COLO829 (cell line): ENCODE measurements at regions not wholly inside any gene's neighbourhood (a gene's known extent, or its start where the extent isn't known, plus 50 kb on each side); places are given as distances from the start of the nearest gene placed in this dataset.
"Not testable (repeated sequence)": the region's sequence is repeated elsewhere in the genome, so short reads cannot be mapped to it uniquely, and the experiment has no call there.

Experiments
- DNase-seq: peaks from one replicate; pipeline ENCODE4 v3.0.0; 2012; ENCODE audit warnings: low spot score

DNA sequence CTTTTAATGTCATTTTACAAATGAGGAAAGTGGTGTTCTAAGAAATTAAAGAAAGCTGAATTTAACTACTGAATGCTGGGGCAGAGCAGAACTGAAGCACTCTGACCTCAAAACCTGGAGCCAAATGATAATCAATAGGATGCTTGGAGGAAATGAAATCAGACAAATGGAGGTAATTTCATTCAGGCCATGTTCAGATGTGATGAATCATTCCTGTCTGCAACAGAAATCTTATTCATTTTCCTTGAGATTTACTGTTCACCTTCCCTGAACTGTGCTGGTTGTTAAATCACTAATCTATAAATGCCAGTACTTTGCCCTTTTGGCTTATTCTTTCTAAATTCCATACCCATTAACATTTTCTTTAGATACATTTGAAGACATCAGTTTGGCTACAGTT, 85.6 kb upstream of the SNX7 start:
- DNase-seq, result no peak

DNA sequence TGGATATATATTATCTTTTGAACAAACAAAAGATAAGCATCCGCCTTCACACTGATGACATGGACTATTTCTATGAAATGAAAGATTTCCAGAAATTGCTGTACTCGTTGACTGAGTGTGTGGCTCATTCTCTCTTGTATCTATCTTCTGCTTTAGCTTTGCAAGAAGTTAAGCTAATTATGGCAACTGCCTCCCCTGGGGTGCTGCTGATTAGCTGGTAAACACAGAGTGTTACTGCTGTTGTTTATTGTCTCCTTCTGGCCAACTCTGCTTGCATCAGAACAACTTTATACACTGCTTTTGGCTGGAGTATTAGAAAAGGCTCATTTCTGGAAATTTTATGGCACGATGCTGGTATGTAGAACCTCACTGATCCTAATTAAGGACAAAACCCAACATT, 95.6 kb upstream of the SNX7 start:
- no peak for DNase-seq

DNA sequence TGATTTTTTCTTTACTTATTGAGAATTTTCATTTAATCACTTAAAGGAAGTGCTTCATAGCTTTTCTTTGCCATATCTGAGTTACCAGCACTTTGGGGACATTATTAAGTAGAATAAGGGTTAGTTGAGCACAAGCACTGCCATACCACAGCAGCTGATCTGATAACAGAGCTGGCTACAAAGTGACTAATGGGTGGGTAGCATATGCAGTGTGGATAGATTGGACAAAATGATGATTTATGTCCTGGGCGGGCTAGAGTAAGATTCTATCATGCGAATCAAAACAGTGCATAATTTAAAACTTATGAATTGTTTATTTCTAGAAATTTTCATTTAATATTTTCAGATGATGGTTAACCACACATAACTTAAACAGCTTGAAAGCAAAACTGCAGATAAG, 102.2 kb upstream of the SNX7 start:
- DNase-seq, result no peak

DNA sequence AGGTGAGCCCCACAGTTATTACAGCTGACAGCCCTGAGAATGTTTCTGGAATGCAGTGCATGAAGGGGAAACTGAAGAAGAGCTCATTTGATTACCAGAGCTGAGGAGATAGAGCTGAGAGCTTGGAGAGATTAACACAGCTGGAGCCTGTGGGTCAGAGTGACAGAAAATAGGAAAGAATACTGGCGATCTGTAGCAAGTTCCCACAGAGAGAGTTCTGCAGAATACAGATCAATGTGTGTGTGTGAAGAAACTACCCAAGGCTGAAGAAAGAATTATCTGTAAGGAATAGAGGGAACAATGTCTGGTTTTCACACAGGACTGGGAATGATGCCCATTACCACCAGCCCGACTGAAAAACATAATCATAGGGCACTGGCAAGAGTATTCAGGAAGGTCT, 103.6 kb upstream of the SNX7 start:
- peak; percentile 40 for DNase-seq

DNA sequence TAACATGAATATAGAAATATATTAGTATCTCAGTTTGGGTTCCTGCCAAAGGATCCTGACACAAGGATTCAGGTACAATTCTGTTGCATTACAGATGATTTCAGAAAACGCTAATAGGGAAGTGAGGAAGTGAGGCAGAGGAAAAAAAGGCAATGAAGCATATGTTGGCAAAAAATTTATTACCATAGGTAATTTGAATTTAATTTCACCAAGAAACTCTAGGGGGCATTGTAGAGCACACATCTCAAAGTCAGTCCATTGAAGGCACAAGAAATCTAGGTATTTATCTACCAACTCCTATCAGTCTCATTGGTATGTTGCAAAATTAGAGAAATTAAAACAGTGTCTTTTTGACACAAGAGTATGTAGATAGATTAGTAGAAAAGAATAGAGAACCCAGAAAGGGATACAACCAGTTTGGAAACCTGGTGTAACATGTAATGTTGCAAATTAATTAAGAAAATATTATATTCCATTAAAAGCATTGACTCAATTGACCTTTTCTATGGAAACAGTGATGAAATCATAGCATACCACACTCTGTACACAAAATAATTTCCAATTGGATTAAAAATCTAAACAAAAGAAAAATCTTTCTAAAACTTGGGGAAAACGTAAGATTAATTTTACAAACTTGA, 104.9 kb upstream of the SNX7 start:
- DNase-seq, result peak; percentile 16

DNA sequence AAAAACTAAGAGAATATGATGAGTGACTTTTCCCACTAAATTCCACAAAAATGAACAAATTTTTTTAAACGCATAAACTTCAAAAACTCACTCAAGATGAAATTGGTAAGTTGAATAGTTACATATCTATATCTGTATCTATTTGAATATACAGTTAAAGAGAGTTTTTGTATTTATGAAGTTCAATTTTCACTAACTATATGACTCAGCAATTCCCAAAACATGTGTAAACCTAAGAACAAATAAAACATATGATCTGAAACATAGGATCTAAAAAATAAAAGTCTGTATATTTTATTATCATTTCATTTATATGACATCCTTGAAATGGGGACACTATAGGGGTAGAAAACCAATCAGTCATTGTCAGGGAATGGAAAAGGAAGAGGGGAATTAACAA, 105.7 kb upstream of the SNX7 start:
- DNase-seq, result no peak

DNA sequence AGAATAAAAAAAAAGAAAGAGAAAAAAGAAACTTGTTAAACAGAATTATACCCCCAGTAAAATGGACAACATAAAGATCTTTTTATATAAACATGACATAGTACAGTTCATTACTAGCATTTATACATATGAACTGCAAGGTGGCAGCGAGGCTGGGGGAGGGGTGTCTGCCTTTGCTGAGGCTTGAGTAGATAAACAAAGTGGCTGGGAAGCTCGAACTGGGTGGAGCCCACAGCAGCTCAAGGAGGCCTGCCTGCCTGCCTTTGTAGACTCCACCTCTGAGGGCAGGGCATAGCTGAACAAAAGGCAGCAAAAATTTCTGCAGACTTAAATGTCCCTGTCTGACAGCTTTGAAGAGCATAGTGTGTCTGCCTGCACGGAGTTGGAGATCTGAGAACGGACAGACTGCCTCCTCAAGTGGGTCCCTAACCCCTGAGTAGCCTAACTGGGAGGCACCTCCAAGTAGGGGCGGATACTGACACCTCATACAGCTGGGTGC, 108.9 kb upstream of the SNX7 start:
- not testable (repeated sequence) for DNase-seq

DNA sequence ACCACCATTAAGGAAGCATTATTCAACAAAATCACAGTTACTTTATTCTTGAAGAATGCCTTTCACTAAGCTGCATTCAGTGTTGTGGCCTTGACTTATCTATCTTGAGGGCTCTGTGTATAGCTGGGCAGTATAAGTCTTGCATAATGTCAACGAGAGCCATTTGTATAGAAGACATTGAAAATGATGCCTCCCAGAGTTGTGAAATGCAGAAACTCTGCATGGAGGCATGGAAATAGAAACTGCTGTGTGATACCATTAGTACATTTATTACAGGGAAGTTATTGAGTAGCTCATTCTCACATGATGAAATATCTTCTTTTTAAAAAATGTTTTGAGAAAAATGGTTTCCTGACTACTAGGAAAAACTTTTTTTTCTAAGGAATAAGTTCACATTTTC, 111.4 kb upstream of the SNX7 start:
- DNase-seq, result no peak

DNA sequence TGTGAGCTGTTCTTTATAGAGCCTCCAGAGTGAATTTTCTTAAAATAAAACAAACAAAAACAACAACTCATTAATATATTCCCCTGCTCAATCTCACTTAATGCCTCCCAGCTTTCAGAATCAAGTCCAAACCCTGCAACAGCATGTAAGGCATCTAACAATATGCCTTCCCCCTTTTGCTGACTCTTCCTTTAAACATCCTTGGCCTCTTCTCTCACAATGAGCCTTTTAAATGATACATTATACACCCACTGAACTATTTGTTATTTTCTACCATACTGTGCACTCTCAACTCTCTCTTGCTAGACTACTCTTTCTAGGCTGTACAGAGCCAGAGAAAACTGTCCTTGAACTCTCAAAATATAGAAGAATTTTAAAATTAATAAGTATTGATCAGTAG, 115.2 kb upstream of the SNX7 start:
- DNase-seq, result peak; percentile 2

DNA sequence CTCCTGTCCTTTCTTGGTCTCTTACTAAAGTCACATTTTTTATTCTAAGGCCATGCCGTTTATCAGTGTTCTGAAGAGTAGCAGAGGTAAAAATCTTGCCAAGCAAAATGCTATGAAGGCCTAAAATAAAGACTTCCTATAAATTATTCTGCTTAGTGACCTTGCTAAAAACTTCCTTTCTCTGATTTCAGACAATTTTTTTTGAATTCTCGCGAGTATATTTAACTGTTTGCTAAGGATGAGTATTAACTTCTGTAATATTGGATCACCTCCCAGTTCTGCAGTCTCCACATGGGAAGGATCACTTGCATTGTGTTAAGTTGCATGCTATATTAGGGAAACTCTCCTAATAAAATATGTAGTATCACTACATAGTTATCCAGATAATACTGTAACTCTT, 123.4 kb upstream of the SNX7 start:
- DNase-seq, result no peak

DNA sequence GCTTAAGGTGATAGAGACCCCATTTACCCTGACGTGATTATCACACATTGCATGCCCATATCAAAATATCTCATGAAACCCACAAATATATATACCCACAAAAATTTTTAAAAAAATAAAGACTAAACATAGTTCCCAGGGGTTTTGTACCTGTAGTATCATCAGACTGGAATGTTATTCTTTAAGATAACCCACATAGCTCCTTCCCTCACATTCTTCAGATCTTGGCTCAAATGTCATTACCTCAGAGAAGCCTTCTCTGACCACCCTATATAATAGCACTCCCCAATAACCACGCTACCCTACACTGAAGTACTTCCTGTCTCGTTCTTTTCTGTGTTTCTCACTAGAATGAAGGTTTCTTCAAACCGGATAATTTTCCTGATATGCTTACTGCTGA, 138.3 kb upstream of the SNX7 start:
- DNase-seq, result no peak

DNA sequence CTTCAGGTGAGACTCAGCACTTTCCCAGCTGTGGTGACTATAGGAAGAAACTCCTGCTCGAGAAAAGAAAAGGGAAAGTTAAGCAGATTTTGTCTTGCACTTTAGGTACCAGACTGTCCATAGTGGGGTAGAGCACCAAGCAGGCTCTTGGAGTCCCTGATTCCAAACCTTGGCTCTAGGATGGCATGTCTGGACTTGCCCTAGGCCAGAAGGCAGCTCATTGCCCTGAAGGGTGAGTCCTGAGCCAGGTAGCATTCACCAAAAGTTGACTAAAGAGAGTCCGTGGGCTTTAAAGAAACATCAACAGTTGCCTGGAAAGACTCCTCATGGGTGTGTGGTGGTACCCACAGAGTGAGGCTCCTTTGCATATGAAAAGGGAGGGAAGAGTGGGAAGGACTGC, 145.2 kb upstream of the SNX7 start:
- DNase-seq, result no peak

DNA sequence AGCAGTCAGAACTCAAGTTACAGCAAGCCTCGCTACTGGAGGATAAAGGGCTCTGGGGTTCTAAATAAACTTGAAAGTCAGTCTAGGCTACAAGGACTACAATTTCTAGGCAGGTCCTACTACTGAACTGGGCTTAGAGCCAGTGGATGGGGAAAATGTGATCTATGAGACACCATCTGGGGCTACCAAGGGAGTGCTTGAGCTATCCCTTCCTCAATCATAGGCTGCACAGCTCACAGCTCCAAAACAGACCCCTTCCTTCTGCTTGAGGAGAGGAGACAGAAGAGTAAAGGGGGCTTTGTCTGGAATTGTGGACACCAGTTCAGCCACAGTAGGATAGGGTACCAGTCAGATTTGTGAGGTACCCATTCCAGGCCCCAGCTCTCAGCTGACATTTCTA, 145.8 kb upstream of the SNX7 start:
- no peak for DNase-seq

DNA sequence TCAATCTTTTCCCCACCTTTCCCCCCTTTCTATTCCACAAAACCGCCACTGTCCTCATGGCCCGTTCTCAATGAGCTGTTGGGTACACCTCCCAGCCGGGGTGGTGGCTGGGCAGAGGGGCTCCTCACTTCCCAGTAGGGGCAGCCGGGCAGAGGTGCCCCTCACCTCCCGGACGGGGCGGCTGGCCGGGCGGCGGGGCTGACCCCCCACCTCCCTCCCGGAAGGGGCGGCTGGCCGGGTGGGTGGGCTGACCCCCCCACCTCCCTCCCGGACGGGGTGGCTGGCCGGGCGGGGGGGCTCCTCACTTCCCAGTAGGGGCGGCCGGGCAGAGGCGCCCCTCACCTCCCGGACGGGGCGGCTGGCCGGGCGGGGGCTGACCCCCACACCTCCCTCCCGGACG, 149.3 kb upstream of the SNX7 start:
- not testable (repeated sequence) for DNase-seq

DNA sequence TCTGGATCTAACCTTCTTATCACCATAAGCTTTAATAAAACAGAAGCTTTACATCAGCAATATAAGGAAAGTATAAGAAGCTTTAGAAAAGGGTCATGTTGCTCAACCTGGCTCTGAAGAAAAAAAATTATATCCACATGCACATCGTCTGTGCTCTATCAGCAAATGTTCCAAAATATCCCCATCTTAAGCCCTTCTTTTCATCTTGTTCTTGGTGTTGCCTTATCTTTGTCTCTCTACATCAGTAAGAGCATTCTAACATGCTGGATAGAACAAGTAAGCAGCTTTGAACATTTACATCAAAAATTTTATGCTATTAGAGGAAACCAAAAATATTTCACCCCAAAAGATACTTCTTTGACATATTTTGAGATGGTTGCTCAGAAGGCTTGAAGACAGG, 157.8 kb upstream of the SNX7 start:
- no peak for DNase-seq

DNA sequence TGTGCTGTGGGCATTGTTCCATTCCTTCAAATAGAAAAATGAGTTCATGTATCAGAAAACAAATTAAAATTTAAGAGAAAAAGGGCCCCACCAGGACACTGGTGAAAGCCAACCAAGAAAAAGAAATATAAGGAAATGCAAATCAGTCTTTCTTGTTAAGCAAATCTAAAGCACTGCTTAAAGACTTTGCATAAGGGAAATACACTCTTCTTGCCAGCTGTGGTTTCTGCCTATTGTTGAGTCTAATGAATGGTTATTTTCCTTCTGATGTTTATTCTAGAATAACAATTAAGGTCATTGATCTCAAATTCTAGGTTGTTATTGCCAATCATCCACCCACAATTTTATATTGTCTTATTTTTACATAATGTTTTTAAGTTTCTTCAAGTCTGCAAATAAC, 158.6 kb upstream of the SNX7 start:
- DNase-seq, result no peak

DNA sequence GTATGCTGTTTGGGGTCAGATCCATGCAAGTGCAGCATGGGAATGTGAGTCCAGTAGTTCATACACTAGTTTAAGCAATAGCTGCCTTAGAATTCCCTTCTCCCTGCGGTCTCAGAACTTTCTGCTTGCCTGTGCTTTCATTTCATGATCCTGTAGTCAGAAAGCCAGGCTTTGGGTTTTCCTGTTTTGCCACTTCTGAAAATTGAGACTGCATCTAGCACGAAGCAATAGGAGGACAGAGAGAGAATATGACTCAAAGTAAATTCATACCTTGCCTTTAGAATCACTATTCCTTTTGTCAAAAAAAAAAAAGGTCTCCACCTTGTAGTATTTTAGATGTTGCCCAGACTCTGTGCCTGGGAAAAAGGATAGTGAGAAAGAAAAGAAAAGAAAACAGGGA, 161.2 kb upstream of the SNX7 start:
- DNase-seq, result no peak

DNA sequence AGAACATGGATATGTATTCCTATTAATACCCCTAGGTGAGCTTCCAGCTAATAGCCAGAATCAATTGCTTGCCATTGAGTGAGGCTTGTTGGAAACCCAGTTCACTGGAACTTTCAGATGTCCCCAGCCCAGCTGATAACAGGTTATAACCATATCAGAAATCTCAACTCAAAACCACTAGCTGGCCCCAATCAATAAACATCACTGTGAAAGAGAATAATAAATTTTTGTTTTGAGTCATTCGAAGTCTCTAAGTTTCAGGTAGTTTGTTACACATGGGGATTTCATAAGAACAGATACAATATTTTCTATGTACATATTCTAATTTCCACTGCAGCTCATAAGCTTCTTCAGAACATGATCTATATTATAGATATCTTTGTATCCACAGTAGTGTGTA, 162.9 kb upstream of the SNX7 start:
- DNase-seq, result no peak

DNA sequence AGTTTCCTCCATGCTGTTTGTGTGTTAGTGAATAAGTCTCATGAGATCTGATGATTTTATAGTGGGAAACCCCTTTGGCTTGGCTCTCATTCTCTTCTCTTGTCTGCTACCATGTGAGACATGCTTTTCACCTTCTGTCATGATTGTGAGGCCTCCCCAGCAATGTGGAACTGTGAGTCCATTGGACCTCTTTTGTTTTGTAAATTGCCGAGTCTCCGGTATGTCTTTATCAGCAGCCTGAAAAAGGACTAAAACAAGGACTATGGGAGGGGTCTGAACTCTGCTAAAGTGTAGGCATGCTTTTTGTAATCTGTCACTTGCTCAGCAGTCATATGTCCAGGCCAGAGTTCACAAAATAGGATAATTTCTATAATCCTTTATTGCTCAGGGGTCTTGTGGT, 164.0 kb upstream of the SNX7 start:
- no peak for DNase-seq

DNA sequence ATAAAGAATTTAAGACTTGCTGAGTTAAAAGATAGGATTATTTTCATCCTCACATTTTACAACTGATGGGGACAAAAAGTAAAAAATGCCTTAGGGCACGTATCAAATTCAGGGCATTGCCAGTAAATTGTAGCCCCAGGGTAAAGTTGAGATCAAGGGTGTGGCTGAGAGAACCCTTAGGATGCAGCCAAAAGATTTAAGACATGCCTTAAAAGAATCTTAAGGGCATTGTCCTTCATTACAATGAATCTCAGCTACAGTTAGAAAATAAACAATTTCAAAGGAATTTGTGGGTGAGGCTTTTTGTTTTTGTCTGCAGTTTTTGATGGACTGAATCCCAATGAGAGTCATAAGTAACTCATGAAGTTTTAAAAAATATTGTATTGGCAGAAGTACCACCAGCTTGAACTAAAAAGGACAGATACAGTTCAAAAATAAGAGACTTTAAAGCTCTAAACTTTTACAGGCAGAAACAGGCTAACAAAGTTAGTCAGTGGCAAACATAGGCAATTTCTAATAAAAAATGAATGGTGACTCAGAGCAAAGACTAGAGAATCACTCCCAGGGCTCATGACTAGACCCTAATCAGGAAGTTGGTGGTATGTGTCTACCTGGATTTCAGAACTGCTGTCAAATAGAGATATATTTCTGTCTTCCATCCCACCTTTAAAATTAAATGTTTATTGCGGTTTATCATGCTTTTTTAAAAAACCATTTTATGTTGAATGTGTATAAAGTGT, 165.1 kb upstream of the SNX7 start:
- no peak for DNase-seq

DNA sequence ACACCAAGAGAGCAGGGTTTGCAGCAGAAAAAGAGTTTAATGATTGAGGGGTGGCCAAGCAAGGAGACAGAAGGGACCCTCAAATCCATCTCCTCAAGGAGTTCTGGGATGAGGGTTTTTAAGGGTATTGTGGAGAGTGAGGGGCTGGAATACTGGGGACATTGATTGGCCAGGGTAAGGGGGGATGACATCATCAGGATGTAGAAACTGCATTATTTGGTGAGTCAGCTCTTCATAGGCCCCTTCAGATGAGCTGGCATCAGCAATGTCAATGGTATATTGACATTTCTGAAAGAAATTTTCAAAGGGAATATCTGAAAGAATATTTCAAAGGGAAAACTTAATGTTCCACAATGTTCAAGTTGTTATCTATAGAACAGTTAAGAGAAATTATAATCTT, 168.1 kb upstream of the SNX7 start:
- DNase-seq, result no peak

DNA sequence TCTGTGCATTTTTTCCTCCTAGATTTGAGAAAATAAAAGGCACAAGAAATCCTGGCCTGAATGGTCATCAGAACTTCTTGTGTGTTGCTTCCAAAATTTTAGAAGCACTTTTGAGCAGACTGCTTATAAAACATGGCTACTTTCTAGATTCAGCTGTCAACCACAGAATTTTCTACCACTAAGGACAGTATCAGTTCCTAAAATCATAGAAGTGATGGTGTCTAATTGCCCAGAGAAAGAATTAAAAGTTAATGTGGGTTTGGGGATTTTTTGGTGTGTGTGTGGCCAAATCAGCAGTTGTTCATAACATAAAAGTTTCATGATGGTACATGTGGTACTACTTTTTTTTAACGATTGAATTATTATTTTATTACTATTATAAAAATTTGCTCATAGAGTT, 171.4 kb upstream of the SNX7 start:
- no peak for DNase-seq

DNA sequence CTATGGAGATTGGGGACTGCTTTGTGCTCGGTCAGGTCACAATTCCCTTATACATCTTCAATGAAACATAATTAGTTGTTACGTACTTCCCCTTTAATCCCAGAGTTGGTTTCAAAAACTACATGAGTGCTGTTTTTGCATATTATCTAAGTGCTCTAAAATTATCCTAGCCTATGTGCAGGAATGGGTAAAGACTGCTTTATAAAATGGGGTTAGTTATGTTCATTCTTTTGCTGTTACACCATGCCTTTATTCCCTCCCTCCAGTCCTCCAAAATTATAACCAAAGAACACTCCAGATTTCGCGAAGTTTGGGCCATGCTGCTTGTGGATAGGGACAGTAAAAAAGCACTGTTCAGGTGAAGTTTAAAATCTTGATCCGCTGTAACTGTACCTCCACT, 173.9 kb upstream of the SNX7 start:
- DNase-seq, result no peak

DNA sequence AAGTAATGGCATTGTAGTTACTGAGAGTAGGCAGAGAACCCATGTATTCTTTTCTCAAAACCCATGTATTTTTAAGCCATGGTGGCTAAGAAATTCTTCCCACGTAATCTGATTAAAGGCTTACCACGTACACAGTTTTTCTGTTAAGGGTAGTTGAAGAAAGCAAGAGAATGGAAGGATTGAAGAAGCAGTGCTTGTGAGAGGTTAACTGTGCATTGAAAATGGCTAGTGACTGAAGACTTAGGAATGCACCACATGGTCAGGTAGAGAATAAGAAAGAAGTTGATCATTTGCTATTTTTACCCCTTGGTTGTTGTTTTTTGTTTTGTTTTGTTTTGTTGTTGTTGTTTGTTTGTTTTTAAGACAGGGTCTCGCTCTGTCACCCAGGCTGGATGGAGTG, 178.9 kb upstream of the SNX7 start:
- no peak for DNase-seq
